ENCODE measurements at regions not wholly inside any gene's neighbourhood (a gene's known extent, or its start where the extent isn't known, plus 50 kb on each side); places are given as distances from the start of the nearest gene placed in this dataset.

DNA sequence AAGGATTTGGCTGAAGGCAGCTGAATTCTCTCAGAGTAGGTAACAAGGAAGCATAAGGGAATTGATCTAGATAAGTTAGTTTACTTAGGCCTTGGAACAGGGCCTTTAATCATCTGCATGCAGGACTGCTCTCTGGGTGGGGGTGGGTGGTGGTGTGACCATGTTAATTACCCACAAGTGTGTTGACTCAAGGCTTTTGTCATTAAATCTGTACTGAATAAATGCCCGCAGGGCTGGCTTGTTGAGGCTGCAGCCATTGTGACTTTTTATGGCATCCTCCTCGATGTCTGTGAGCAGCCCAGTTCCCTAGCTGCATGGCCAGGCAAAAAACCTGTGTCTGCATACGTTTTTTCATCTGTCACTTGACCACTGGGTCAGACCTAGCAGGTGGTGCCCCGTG lies 63.5 kb upstream of the ASCC3 start:
- no peak for DNase-seq (ENCODE audit: low spot score)

DNA sequence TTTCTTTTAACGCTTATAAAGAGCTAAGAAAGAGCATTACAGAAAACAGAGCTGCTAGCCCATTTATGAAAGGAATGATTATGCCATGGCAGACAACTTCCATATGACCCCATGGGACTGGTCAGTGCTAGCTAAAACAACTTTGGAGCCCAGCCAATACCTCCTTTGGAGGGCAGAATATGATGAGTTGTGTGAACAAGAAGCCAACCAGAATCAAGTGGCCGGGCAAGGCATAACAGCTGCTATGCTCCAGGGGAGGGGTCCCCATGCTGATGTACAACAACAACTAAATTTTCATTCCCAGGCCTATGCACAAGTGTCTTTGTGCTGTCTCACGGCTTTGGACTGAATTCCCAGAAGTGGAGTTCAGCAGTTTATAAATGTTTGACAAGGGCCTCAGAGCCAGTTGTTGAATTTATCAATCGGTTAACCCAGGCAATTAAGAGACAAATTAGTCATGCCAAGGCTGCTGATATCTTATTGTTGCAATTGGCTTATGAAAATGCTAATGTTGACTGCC lies 65.0 kb upstream of the ASCC3 start:
- no peak for DNase-seq (ENCODE audit: low spot score)

DNA sequence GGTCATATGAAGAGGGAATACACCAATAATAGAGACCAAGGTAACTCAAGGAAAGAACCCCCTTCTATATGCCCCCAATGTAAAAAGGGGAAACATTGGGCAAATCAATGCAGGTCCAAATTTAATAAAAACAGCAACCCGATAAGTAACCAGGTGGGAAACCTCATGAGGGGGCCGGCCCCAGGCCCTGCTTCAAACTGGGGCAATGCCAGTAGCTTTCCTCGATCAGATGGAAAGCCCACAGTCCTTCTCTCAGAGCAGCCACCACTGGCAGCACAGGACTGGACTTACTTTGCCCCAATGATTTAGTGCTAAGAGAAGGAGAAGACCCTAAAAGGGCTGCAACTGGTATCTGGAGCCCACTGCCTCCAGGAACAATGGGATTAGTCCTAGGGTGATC lies 65.6 kb upstream of the ASCC3 start:
- DNase-seq (ENCODE audit: low spot score), result no peak

DNA sequence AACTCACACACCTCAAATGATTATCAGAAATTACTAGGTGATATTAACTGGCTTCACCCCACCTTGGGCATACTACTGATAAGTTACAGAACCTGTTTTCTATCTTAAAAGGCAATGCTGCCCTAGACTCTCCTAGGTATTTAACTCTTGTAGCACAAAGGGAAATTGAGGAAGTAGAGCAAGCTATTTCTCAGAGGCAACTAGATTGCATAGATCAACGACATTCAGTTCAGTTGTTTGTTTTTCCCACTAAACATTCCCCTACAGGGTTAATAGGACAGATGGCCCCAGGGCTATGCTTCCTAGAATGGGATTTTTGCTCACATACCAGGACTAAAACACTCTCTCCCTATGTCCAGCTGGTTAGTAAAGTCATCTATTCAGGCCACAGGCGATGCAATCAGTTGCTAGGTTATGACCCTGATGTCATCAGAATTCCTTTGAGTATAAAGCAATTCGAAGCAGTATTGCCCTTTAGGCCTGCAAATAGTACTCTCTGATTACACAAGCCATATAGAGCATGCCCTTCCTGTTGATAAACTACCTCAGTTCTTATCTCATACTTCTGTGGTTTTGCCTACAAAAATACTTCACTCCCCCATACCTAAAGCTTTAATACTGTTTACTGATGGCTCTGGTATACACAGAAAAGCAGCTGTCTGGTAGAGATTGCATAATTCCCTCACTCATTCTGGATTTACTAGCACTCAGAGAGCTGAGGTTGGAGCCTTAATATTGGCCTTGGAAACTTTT lies 67.4 kb upstream of the ASCC3 start:
- DNase-seq (ENCODE audit: low spot score), result no peak

DNA sequence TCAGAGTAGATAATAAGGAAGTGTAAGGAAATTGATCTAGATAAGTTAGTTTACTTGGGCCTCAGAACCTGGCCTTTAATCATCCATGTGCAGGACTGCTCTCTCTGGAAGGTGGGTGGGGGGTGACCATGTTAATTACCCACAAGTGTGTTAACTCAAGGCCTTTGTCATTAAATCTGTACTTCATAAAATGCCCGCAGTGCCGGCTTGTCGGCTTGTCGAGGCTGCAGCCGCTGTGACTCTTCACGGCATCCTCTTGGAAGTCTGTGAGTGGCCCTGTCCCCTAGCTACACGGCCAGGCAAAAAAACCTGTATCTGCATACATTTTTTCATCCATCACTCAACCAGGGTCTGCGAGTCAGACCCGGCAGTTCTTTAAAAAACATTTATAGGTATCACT lies 70.9 kb upstream of the ASCC3 start:
- DNase-seq (ENCODE audit: low spot score), result no peak

DNA sequence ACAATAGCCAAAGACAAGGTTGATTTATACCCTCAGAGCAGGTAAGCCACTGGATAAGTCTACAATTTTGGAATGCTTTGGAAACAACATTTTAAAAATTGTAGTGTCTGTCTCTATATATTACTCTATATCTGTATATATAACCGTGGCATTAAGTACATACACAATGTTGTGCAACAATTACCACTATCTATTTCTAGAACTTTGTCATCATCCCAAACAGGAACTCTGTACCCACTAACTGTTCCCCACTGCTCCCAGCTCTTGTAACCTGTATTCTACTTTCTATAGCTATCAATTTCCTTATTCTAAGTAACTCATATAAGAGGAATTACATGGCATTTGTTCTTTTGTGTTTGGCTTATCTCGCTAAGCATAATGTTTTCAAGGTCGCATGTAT lies 78.2 kb upstream of the ASCC3 start:
- no peak for DNase-seq (ENCODE audit: low spot score)

DNA sequence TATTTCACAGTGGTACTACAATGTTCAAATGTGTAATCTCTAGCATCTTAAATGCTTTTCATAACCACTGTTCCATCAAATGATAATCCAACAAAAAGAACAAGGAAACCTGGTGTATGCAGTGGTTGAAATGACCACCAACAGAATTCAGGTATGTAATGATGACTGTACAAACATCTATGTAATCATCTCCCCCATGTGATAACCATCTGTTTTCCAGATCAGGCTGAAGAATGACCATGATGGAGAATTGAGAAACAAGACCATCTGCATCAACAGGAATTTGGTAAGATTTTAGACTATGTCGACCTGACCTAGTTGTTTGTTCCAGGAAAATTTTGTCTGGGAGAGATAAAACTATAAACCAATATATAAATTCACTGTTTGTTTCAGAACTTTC lies 81.3 kb upstream of the ASCC3 start:
- DNase-seq (ENCODE audit: low spot score), result no peak

DNA sequence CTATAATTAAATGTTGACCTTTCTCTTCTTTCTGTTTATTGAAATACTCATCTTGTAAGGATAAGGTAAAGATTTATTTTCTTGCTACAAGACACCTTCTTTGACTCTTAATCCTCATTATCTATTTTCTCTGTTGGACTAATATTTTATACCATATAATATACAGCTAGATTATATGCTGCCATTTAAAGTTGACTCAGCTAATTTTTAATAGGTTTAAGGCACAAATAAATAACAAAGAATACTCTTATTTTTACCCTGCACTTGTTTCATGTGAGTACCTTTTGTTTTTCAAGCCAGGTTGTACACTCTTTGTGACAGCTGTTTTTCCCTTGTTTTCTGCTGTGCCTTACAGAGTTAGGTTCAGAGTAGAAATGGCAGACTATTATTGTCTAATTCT lies 83.9 kb upstream of the ASCC3 start:
- DNase-seq (ENCODE audit: low spot score), result no peak

DNA sequence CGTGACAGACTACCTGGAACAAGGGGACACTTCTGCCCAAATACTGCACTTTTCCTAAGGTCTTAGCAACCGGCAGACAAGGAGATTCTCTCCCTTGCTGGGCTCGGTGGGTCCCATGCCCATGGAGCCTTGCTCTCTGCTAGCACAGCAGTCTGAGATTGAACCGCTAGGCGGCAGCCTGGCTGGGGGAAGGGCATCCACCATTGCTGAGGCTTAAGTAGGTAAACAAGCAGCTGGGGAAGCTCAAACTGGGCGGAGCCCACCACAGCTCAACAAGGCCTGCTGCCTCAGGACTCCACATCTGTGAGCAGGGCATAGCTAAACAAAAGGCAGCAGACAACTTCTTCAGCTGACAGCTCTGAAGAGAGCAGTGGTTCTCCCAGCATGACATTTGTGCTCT lies 87.8 kb upstream of the ASCC3 start:
- DNase-seq (ENCODE audit: low spot score), result no peak

DNA sequence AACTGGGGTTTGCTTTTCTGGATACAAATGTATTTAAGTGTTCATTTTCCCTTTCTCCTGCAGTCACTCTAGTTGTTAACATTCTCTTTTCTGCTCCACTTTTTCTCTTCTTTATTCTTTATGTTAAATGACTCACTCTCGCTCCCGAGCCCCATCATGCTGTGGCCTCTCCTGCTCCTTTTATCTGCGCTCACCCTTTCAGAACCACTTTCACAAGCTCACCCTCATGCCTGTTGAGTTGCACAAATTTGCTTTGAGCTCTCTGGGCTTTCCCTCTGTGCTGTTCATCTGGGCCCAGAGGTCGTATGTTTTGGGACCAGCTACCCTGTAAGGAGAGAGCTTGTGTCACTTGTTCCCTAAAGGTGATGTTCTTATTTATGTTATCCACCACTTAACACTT lies 98.1 kb upstream of the ASCC3 start:
- no peak for DNase-seq (ENCODE audit: low spot score)

DNA sequence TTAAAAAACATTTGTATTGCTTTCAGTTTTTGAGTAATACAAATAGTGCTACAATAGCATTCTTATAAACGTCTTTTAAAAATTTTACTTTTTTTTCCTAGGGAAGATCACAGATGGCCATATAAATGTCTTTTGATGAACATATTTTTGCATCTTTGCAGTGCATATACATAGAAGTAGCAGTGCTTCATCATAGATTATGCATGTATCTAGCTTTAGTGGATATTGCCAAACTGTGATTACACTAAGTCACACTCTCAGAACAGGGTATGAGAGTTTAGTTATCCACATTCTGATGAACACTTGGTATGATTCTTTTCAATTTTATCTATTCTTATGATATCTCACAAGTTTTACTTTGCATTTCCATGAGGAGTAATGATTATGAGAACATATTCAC lies 99.8 kb upstream of the ASCC3 start:
- DNase-seq (ENCODE audit: low spot score), result no peak

DNA sequence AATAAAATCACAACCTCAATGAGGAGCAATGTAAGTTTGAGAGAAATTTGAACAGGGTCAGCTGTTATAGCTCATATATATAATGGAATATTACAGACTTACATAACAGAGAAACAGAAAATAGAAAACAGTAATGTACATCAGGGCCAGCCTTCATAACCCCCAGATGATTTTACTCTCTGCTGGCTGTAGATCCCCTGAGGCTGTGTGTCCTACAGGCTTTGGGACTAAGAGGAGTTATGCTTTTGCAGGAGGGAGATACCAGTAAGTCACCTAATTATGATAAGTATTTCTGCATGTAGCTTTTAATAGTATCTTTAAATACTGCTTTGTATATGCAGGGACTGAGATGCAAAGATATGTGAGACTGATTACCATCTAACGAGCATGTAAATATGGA lies 105.8 kb upstream of the ASCC3 start:
- DNase-seq (ENCODE audit: low spot score), result no peak

DNA sequence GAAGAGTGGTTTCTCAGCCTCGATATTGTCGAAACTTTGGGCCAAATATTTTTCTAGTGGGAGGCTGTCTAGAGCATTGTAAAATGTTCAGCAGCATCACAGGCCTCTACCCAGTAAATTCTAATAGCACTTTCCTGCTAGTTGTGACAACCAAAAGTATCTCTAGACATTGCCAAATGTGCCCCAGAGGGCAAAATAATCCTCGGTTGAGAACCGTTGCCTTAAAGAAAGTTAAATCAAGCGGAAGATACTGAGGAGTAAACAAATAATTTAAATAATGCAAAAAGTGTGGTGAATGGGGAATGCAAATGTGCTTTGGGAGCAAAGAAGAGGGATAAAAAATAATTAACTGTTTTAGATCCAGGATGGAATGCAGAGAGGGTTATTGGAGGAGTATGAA lies 106.4 kb upstream of the ASCC3 start:
- no peak for DNase-seq (ENCODE audit: low spot score)

DNA sequence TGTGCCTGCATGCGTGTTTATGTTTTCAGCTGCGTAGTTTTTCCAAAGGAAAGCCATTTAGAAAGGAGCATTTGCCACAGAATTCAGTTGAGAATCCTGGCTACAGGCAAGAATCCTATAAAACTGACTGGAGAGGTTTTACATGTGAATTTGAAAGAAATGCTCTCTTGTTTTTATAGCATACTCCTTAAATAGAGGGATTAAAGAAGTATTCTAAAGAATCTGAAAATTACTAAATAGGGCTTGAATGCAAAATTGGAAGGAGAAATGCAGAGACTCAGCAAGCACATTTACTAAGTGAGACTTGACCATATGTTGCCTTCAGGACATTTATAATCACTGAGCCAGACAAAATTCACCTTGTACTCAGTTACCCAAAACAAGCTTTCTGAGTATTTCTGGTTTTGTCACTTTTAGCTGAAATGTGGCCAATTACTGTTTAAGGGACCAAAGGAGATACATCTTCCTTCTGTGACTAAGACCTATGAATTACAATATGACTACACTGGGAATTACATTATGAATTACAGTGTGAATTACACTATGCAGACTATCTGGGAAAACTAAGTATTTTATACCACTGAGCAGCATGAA lies 107.4 kb upstream of the ASCC3 start:
- DNase-seq (ENCODE audit: low spot score), result peak; percentile 49

DNA sequence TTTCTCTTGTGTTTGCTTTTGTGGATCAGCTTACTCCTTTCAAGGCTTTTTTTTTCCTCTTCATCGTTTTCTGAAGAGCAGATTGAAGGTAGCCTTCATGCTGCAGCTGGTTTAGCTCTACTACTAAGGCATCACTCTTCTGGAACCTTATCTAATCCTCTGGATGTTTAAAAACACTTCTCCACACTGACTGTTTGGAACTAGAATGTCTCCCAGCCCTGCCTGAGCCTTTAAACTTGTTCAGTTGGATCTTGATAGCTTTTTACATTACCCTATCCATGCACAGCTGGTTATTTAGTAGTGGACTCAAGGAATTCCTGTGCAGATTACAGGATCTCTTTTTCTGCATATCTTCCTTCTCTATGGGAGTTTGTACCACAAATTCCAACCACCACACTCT lies 108.9 kb upstream of the ASCC3 start:
- no peak for DNase-seq (ENCODE audit: low spot score)

DNA sequence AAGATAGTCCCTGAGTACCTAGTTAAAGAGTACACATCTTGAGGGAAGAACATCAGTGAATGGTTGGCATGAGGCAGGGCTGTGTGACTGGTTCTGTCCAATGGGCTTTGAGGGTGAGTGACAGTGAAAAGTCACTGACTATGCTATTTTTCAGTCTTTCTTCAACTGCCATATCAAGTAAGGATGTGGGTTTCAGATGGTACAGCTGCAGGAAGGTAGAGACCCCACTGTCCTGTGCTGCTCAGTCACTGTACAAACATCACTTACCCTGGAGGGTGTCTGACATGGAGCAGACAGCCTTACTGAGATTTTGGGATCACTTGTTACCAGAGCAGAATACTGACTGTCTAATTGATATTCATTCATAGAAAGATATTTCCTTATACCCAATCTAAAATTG lies 115.3 kb upstream of the ASCC3 start:
- no peak for DNase-seq (ENCODE audit: low spot score)

DNA sequence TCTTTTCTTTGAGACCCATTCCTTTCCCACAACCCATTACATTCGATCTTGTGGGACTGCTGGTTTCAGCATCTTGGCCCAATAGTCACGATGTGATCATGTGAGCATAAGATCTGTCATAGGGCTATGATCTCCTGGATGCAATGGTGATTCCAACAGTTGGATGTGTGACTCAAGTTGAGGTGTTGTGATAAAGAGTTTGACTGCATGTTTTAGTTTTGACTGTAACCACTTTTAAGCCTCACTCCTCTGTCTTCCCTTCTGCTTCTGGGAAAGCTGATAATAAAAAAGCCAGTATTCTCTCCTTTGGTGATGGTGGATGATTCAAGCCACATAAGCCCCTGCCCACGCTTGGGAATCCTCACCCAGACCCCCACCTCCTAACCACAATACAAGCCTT lies 117.0 kb upstream of the ASCC3 start:
- no peak for DNase-seq (ENCODE audit: low spot score)

DNA sequence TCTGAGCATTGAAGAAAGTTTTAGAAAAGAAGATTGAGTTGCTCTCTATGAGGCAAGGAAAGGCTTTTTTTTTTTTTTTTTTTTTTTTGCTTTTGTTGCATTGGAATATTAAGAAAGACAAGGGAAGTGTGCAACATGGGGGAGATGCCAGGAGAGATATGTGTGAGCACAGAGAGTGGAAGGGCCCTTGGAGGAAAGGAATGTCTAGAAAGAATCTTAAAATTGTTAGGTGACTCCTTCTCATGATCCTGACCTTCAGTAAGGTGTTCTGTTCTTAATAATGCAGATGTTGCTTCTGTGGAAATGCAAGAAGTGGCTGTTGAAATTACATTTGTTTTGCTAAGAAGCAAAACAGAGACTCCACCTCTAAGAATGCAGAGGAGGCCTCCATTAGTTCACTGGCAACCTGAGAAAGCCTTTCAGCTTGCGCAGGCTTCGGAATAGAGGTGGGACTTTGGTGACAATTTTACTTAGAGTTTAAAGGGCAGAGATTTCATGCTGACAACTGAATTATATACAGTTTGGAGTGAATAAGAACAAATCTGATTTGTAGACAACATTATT lies 118.0 kb upstream of the ASCC3 start:
- no peak for DNase-seq (ENCODE audit: low spot score)

DNA sequence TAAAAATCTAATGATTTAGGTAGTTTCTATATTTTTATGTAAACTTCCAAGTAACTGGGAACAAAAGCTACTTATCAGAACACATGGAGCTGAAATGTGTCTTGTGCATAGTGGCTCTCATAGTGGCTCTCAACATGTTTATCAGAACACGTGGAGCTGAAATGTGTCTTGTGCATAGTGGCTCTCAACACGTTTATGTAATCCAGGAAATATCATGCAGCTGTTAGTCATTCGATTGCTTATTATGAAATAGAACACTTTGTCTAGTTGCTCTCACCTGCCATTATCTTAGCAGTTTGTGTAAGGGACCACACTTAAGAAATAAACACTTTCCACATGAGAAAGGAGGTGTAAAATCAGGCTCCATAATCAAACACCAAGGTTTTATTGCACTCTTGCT lies 119.2 kb upstream of the ASCC3 start:
- no peak for DNase-seq (ENCODE audit: low spot score)

DNA sequence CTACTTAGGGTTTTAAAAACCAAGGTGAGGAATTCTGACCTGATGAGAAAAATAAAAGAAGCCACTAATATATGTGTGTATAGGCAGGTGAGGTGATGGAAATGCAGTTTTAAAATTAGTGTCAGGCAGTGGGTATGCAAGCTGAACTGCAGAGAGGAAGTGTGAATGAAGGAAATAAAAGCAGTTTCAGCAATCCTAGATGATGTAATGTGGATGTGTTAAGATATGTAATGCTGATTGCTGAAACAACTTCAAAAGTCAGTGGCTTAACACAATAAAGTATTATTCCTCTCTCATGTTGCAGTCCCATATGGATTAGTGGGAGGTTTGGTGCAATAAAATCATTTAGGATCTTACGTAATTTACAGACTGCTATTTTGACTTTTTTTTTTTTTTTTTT lies 119.9 kb upstream of the ASCC3 start:
- DNase-seq (ENCODE audit: low spot score), result no peak

DNA sequence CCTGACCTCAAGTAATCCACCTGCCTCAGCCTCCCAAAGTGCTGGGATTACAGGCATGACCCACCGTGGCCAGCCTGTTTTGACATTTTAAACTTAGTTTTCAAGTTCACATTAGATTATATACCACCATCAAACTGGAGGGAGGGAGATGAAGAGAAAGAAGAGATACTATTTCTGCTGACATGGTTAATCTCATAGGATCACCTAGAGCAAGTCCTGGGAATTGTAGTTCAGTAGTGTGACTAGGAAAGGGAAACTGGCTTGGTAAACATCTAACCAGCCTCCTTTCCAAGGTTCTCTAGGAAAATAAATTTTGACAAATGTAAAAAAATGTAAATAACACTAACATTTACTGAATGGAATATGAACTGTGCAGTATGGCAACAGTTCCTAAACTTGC lies 120.5 kb upstream of the ASCC3 start:
- DNase-seq (ENCODE audit: low spot score), result no peak

DNA sequence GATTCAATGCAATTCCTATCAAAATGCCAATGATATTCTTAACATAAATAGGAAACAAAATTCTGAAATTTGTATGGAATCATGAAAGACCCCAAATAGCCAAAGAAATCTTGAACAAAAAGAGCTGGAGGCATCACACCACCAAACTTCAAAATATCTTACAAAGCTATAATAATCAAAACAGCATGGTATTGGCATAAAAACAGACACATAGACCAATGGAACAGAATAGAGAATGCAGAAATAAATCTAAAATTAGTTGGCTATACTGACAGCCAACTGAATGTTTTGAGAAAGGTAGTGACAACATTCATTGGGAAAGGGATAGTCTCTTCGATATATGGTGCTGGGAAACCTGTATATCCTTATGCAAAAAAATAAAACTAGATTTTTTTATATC lies 121.9 kb upstream of the ASCC3 start:
- DNase-seq (ENCODE audit: low spot score), result no peak

DNA sequence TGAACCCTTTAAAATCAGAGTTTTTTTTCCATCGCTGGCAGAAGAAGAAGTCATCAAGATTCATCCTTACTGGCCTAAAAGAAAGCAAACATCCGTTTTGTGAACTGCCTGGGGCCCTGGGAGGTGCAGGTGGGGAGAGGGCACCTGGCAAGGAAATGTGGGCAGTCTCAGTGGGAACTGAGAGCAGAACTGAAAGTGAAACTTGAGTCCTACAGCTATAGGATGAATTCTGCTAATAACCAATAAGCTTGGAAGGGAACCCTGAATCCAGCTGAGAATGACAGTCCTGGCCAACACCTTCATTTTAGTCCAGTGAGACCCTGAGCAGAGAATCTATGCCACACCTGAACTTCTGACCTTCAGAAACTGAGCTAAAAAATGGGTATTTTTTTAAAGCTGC lies 130.1 kb upstream of the ASCC3 start:
- no peak for DNase-seq (ENCODE audit: low spot score)

All from cerebellar cortex (tissue), 1 donor.